Ovary (tissue), 3 donors: ENCODE measurements at regions not wholly inside any gene's neighbourhood (a gene's known extent, or its start where the extent isn't known, plus 50 kb on each side); places are given as distances from the start of the nearest gene placed in this dataset.

Experiments
- EP300 ChIP-seq: sonication (generic); formaldehyde crosslinking; IDR thresholded peaks from one replicate; pipeline ENCODE4 v1.6.1; 2017; ENCODE audit warnings: antibody characterized with exemption
- POLR2A ChIP-seq: fragments of 450-650 bp; IDR thresholded peaks from one replicate; pipeline ENCODE4 v1.6.1; 2017; ENCODE audit warnings: antibody characterized with exemption, mild to moderate bottlenecking, moderate library complexity
- TF ChIP-seq, protein P1 (sequence below), 3 donors: fragments of 450-650 bp in 2 of 3; fragments of 200-600 bp in 1 of 3; IDR thresholded peaks; one replicate each; pipeline versions ENCODE4 v1.5.1 to v1.8.0; 2016 to 2022; ENCODE audit warnings: antibody characterized with exemption in 3 of 3, mild to moderate bottlenecking in 1 of 3
- donor health status: DM: no; HTN: no; CAD: no.

DNA sequence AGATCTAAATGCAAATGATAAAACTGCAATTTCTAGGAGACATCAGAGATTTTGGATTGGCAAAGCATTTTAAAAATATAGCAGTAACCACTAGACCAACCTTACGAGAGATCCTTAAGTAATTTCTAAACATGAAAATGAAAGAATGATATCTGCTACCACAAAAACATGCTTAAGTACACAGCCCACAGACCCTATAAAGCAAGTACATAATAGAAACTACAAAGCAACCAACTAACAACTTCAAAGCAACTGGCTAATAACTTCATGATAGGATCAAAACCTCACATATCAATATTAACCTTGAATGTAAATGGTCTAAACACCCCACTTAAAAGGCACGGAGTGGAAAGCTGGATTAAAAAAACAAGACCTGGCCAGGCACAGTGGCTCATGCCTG, 209.9 kb upstream of the SOX14 start:
- TF ChIP-seq POLR2A (no peak), EP300 (no peak)
- TF ChIP-seq, protein P1, sequence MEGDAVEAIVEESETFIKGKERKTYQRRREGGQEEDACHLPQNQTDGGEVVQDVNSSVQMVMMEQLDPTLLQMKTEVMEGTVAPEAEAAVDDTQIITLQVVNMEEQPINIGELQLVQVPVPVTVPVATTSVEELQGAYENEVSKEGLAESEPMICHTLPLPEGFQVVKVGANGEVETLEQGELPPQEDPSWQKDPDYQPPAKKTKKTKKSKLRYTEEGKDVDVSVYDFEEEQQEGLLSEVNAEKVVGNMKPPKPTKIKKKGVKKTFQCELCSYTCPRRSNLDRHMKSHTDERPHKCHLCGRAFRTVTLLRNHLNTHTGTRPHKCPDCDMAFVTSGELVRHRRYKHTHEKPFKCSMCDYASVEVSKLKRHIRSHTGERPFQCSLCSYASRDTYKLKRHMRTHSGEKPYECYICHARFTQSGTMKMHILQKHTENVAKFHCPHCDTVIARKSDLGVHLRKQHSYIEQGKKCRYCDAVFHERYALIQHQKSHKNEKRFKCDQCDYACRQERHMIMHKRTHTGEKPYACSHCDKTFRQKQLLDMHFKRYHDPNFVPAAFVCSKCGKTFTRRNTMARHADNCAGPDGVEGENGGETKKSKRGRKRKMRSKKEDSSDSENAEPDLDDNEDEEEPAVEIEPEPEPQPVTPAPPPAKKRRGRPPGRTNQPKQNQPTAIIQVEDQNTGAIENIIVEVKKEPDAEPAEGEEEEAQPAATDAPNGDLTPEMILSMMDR (IDR thresholded peaks at IDR 0.05): no peak
